ENCODE measurements at regions not wholly inside any gene's neighbourhood (a gene's known extent, or its start where the extent isn't known, plus 50 kb on each side); places are given as distances from the start of the nearest gene placed in this dataset.

DNA sequence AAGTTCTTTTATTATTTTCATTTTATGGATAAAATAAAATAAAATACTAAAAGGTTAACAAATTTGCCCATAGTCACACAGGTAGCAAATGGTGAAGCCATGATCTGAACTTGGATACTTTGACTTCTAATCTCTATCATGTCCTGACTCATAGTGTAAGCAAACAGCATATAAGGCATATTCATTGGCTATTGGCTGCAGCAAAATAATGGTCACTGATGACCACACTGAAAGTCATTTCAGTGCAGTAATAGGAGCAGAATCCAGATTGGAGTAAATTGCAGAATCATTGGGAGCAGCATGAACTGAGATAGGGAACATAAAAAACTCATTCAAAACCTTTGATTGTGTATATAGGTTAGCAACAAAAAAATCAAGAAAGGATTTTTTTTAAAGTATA lies 262.9 kb downstream of the PLA2G4A start:
- TF ChIP-seq, protein P1, sequence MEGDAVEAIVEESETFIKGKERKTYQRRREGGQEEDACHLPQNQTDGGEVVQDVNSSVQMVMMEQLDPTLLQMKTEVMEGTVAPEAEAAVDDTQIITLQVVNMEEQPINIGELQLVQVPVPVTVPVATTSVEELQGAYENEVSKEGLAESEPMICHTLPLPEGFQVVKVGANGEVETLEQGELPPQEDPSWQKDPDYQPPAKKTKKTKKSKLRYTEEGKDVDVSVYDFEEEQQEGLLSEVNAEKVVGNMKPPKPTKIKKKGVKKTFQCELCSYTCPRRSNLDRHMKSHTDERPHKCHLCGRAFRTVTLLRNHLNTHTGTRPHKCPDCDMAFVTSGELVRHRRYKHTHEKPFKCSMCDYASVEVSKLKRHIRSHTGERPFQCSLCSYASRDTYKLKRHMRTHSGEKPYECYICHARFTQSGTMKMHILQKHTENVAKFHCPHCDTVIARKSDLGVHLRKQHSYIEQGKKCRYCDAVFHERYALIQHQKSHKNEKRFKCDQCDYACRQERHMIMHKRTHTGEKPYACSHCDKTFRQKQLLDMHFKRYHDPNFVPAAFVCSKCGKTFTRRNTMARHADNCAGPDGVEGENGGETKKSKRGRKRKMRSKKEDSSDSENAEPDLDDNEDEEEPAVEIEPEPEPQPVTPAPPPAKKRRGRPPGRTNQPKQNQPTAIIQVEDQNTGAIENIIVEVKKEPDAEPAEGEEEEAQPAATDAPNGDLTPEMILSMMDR (conservative IDR thresholded peaks at IDR 0.05; ENCODE audit: low read depth in 2 of 2): no peak
- no peak for TF ChIP-seq REST (IDR thresholded peaks at IDR 0.05; ENCODE audit: unreplicated experiment)
- no peak for TF ChIP-seq EZH2 (IDR thresholded peaks at IDR 0.05; ENCODE audit: low read depth, unreplicated experiment)
- TF ChIP-seq CREB1 (CRISPR knock-in tag; IDR thresholded peaks at IDR 0.05; ENCODE audit: low read depth): no peak
- no peak for TF ChIP-seq POLR2AphosphoS5 (IDR thresholded peaks at IDR 0.05; ENCODE audit: low read depth)
- no peak for TF ChIP-seq EZH2phosphoT487 (IDR thresholded peaks at IDR 0.05; ENCODE audit: unreplicated experiment)
- TF ChIP-seq ZNF114 (CRISPR knock-in tag; IDR thresholded peaks at IDR 0.05): no peak
- TF ChIP-seq JUNB (IDR thresholded peaks at IDR 0.05; ENCODE audit: unreplicated experiment): no peak
- no peak for TF ChIP-seq STAT1 (IDR thresholded peaks at IDR 0.05; ENCODE audit: unreplicated experiment)
- no peak for TF ChIP-seq NANOG (IDR thresholded peaks at IDR 0.05; ENCODE audit: borderline replicate concordance)
- TF ChIP-seq ETS1 (IDR thresholded peaks at IDR 0.05): no peak
- no peak for TF ChIP-seq ZNF462 (CRISPR knock-in tag; IDR thresholded peaks at IDR 0.05)

Measured in GM23338 (cell line).